ENCODE measurements at regions not wholly inside any gene's neighbourhood (a gene's known extent, or its start where the extent isn't known, plus 50 kb on each side); places are given as distances from the start of the nearest gene placed in this dataset.

- intact Hi-C loops (cut with DNase I) = no loop called here
- ATAC-seq = no peak
- no peak for DNase-seq
Measured at GRCh38 chr2:236976266-236977062, 109.2 kb upstream of the COPS8 start.

- DNase-seq (no peak), ATAC-seq (peak in 1 of 2 donors; percentile 65)
- intact Hi-C loops (cut with DNase I) = no loop called here
Measured at GRCh38 chr2:236977063-236977851, 108.4 kb upstream of the COPS8 start.

GRCh38 chr2:236977852-236978398 is 107.8 kb upstream of the COPS8 start:
- no peak for ATAC-seq
- intact Hi-C loops (cut with DNase I) = no loop called here
- DNase-seq = no peak

- ATAC-seq (no peak), DNase-seq (no peak)
- intact Hi-C loops (cut with DNase I) = no loop called here
Measured at GRCh38 chr2:236979664-236980063, 106.0 kb upstream of the COPS8 start.

GRCh38 chr2:236980961-236981360 is 104.7 kb upstream of the COPS8 start:
- intact Hi-C loops (cut with DNase I) = no loop called here
- DNase-seq = no peak
- ATAC-seq = no peak

GRCh38 chr2:236981701-236982485 is 103.8 kb upstream of the COPS8 start:
- intact Hi-C loops (cut with DNase I) = no loop called here
- no peak for ATAC-seq
- no peak for DNase-seq

GRCh38 chr2:236982693-236983455 is 102.8 kb upstream of the COPS8 start:
- intact Hi-C loops (cut with DNase I) = no loop called here
- ATAC-seq (no peak), DNase-seq (no peak)

GRCh38 chr2:236984046-236984445 is 101.6 kb upstream of the COPS8 start:
- ATAC-seq = no peak
- intact Hi-C loops (cut with DNase I) = no loop called here
- no peak for DNase-seq

- no peak for DNase-seq
Measured at GRCh38 chr2:236985761-236986339, 99.8 kb upstream of the COPS8 start.

GRCh38 chr2:236986524-236987330 is 99.0 kb upstream of the COPS8 start:
- intact Hi-C loops (cut with DNase I) = no loop called here
- DNase-seq (no peak), ATAC-seq (no peak)

More at GRCh38 chr2:236985761-236986339, 99.8 kb upstream of the COPS8 start:
- ATAC-seq = no peak
- intact Hi-C loops (cut with DNase I) = no loop called here

- no peak for DNase-seq
- ATAC-seq = no peak
- intact Hi-C loops (cut with DNase I) = no loop called here
Measured at GRCh38 chr2:236988216-236988615, 97.5 kb upstream of the COPS8 start.

- peak; percentile 67 to 78 for ATAC-seq
- intact Hi-C loops (cut with DNase I) = no loop called here
- DNase-seq = peak; percentile 54
Measured at GRCh38 chr2:236988690-236989624, 96.7 kb upstream of the COPS8 start.

GRCh38 chr2:236990552-236990951 is 95.1 kb upstream of the COPS8 start:
- ATAC-seq = no peak
- intact Hi-C loops (cut with DNase I) = no loop called here
- DNase-seq = no peak

GRCh38 chr2:236991874-236992273 is 93.8 kb upstream of the COPS8 start:
- DNase-seq (no peak), ATAC-seq (no peak)
- intact Hi-C loops (cut with DNase I) = no loop called here

GRCh38 chr2:236993286-236993685 is 92.4 kb upstream of the COPS8 start:
- intact Hi-C loops (cut with DNase I) = no loop called here
- ATAC-seq = no peak

GRCh38 chr2:236994361-236994760 is 91.3 kb upstream of the COPS8 start:
- DNase-seq (no peak), ATAC-seq (no peak)
- intact Hi-C loops (cut with DNase I) = no loop called here

More at GRCh38 chr2:236993286-236993685, 92.4 kb upstream of the COPS8 start:
- no peak for DNase-seq
